ENCODE measurements at regions not wholly inside any gene's neighbourhood (a gene's known extent, or its start where the extent isn't known, plus 50 kb on each side); places are given as distances from the start of the nearest gene placed in this dataset.

DNA sequence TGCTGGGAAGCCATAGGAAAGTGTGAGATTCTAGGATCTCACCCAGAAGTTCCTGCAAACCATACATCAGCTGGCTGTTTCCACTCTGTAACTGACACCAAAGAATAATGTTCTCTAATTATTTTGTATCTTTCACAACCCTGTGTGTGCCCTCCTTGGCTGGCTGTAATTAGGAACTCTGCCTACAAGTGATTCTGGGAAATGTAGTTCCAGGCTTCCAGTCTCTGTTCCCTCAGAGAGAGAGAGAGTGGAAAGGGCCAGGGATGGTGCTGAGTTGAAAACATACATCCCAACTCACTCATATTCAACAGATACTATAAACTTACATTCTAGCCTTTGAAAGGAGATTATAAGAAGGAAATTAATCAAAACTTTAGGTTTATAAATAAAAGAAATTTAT is 57.5 kb upstream of the C1QTNF7 start:
- Mint-ChIP-seq H3K27ac (ENCODE audit: unreplicated experiment) (no peak overlapping the region), H3K9me3 (ENCODE audit: unreplicated experiment) (no peaks in the 10 kb centered on the region), H3K4me3 (ENCODE audit: unreplicated experiment) (no peak overlapping the region), H3K4me1 (ENCODE audit: low read depth, unreplicated experiment) (peaks cover 19% of the 10 kb centered on the region), H3K27me3 (ENCODE audit: low read depth, unreplicated experiment) (peaks cover 2% of the 10 kb centered on the region), H3K36me3 (ENCODE audit: low read depth, unreplicated experiment) (no peaks in the 10 kb centered on the region)
- Histone ChIP-seq H3K27me3 (ENCODE audit: insufficient read depth, low read length) (no peaks in the 10 kb centered on the region), H3K27ac (ENCODE audit: low read depth, low read length) (no peak overlapping the region), H3K79me2 (ENCODE audit: insufficient read depth, low read length) (no peaks in the 10 kb centered on the region), H3K4me2 (ENCODE audit: low read length) (no peak overlapping the region), H3K36me3 (ENCODE audit: insufficient read depth, low read length) (no peaks in the 10 kb centered on the region), H4K20me1 (ENCODE audit: insufficient read depth, low read length) (no peaks in the 10 kb centered on the region), H3K4me1 (ENCODE audit: insufficient read depth, low read length) (peaks cover 6% of the 10 kb centered on the region), H3K9ac (ENCODE audit: low read length) (no peak overlapping the region), H3K4me3 (ENCODE audit: insufficient read depth, low read depth, low read length) (no peak overlapping the region), H2AFZ (ENCODE audit: low read depth, low read length) (no peak overlapping the region), H3K9me3 (ENCODE audit: insufficient read depth, low read depth, low read length) (no peaks in the 10 kb centered on the region)
- DNase-seq (ENCODE audit: low read depth) (no peak), FAIRE-seq (no peak)
- TF ChIP-seq EZH2 (IDR thresholded peaks at IDR 0.05; ENCODE audit: insufficient read depth, low read length), result no peak
- TF ChIP-seq, protein P1, sequence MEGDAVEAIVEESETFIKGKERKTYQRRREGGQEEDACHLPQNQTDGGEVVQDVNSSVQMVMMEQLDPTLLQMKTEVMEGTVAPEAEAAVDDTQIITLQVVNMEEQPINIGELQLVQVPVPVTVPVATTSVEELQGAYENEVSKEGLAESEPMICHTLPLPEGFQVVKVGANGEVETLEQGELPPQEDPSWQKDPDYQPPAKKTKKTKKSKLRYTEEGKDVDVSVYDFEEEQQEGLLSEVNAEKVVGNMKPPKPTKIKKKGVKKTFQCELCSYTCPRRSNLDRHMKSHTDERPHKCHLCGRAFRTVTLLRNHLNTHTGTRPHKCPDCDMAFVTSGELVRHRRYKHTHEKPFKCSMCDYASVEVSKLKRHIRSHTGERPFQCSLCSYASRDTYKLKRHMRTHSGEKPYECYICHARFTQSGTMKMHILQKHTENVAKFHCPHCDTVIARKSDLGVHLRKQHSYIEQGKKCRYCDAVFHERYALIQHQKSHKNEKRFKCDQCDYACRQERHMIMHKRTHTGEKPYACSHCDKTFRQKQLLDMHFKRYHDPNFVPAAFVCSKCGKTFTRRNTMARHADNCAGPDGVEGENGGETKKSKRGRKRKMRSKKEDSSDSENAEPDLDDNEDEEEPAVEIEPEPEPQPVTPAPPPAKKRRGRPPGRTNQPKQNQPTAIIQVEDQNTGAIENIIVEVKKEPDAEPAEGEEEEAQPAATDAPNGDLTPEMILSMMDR (IDR thresholded peaks at IDR 0.05; ENCODE audit: insufficient read depth, low read depth, low read length), result no peak

DNA sequence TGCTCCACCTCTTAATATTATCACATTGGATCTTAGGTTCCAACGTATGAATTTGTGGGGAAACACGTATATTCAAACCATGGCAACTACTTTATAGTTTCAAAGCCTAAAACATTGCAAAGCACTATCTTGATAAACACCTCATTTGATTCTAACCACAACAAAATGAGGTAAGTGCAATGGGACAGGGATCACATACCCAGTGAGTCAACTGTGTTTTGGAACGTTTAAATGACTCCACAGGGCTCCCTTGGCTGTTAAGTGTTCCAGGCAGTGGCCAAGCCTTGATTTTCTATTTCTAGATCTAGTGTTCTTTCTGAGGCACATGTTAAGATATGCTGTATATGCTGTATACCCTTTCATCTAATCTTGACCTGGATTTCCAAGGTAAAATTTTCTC is 54.5 kb upstream of the C1QTNF7 start:
- H3K79me2 ChIP-seq (ENCODE audit: insufficient read depth, low read length), result no peaks in the 10 kb centered on the region
- Mint-ChIP-seq H3K27ac (ENCODE audit: unreplicated experiment) (no peak overlapping the region), H3K4me1 (ENCODE audit: low read depth, unreplicated experiment) (peaks cover 30% of the 10 kb centered on the region), H3K36me3 (ENCODE audit: low read depth, unreplicated experiment) (no peaks in the 10 kb centered on the region), H3K27me3 (ENCODE audit: low read depth, unreplicated experiment) (peaks cover 2% of the 10 kb centered on the region), H3K4me3 (ENCODE audit: unreplicated experiment) (no peak overlapping the region), H3K9me3 (ENCODE audit: unreplicated experiment) (no peaks in the 10 kb centered on the region)
- H3K36me3 ChIP-seq (ENCODE audit: insufficient read depth, low read length), result no peaks in the 10 kb centered on the region
- H3K9me3 ChIP-seq (ENCODE audit: insufficient read depth, low read depth, low read length), result no peaks in the 10 kb centered on the region
- no peak overlapping the region for H2AFZ ChIP-seq (ENCODE audit: low read depth, low read length)
- no peak overlapping the region for H3K4me2 ChIP-seq (ENCODE audit: low read length)
- peaks cover 12% of the 10 kb centered on the region for H3K4me1 ChIP-seq (ENCODE audit: insufficient read depth, low read length)
- no peaks in the 10 kb centered on the region for H3K27me3 ChIP-seq (ENCODE audit: insufficient read depth, low read length)
- no peak overlapping the region for H3K27ac ChIP-seq (ENCODE audit: low read depth, low read length)
- no peaks in the 10 kb centered on the region for H4K20me1 ChIP-seq (ENCODE audit: insufficient read depth, low read length)
- no peak overlapping the region for H3K9ac ChIP-seq (ENCODE audit: low read length)
- TF ChIP-seq, protein P1 (IDR thresholded peaks at IDR 0.05; ENCODE audit: insufficient read depth, low read depth, low read length), result no peak
- TF ChIP-seq EZH2 (IDR thresholded peaks at IDR 0.05; ENCODE audit: insufficient read depth, low read length), result no peak
- FAIRE-seq, result no peak
- DNase-seq (ENCODE audit: low read depth), result no peak
- H3K4me3 ChIP-seq (ENCODE audit: insufficient read depth, low read depth, low read length), result no peak overlapping the region

DNA sequence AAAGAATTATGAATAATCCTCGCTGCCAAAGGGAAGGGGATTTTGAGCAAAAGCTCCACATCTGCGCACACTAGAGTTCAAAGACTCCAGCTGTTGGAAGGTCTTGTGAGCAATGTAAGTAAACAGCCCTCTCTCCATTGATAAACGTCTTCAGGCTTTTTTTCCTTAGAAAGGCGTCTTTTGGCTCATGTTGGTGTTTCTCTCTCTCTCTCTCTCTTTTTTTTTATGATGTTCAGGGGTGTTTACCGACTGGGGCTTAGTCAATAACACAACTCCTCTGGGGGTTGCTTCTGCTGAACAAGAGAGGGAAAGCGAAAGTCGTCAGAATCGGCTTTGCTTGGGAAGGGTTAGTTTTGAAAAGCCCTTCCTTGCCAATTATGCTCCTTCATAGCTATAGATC is 53.2 kb upstream of the C1QTNF7 start:
- no peaks in the 10 kb centered on the region for H4K20me1 ChIP-seq (ENCODE audit: insufficient read depth, low read length)
- H3K4me3 ChIP-seq (ENCODE audit: insufficient read depth, low read depth, low read length), result no peak overlapping the region
- H3K36me3 ChIP-seq (ENCODE audit: insufficient read depth, low read length), result no peaks in the 10 kb centered on the region
- no peak for FAIRE-seq
- peaks cover 25% of the 10 kb centered on the region for H3K4me1 Mint-ChIP-seq (ENCODE audit: low read depth, unreplicated experiment)
- no peaks in the 10 kb centered on the region for H3K27me3 ChIP-seq (ENCODE audit: insufficient read depth, low read length)
- no peaks in the 10 kb centered on the region for H3K36me3 Mint-ChIP-seq (ENCODE audit: low read depth, unreplicated experiment)
- no peaks in the 10 kb centered on the region for H3K9me3 ChIP-seq (ENCODE audit: insufficient read depth, low read depth, low read length)
- peak overlapping the region; percentile 40 for H3K4me2 ChIP-seq (ENCODE audit: low read length)
- peak overlapping the region; percentile 7 for H3K9ac ChIP-seq (ENCODE audit: low read length)
- DNase-seq (ENCODE audit: low read depth), result no peak
- no peak overlapping the region for H3K27ac ChIP-seq (ENCODE audit: low read depth, low read length)
- H3K27me3 Mint-ChIP-seq (ENCODE audit: low read depth, unreplicated experiment), result peaks cover 2% of the 10 kb centered on the region
- H3K4me3 Mint-ChIP-seq (ENCODE audit: unreplicated experiment), result no peak overlapping the region
- H3K9me3 Mint-ChIP-seq (ENCODE audit: unreplicated experiment), result peaks cover under 1% of the 10 kb centered on the region
- TF ChIP-seq, protein P1 (IDR thresholded peaks at IDR 0.05; ENCODE audit: insufficient read depth, low read depth, low read length), result no peak
- no peak for TF ChIP-seq EZH2 (IDR thresholded peaks at IDR 0.05; ENCODE audit: insufficient read depth, low read length)
- no peaks in the 10 kb centered on the region for H3K79me2 ChIP-seq (ENCODE audit: insufficient read depth, low read length)
- H2AFZ ChIP-seq (ENCODE audit: low read depth, low read length), result no peak overlapping the region
- peaks cover 6% of the 10 kb centered on the region for H3K4me1 ChIP-seq (ENCODE audit: insufficient read depth, low read length)
- H3K27ac Mint-ChIP-seq (ENCODE audit: unreplicated experiment), result no peak overlapping the region

Data from astrocyte (in vitro differentiated cells and primary cell).